ENCODE measurements at regions not wholly inside any gene's neighbourhood (a gene's known extent, or its start where the extent isn't known, plus 50 kb on each side); places are given as distances from the start of the nearest gene placed in this dataset.

- DNase-seq (ENCODE audit: low spot score), result no peak
- no peak for TF ChIP-seq CTCF (IDR thresholded peaks at IDR 0.05; ENCODE audit: extremely low read depth, missing control alignments)
These were observed 375.5 kb downstream of the HACE1 start for GRCh38 chr6:104484191-104484590.

GRCh38 chr6:104483225-104483834 lies 376.4 kb downstream of the HACE1 start:
- DNase-seq (ENCODE audit: low spot score), result no peak
- TF ChIP-seq CTCF (IDR thresholded peaks at IDR 0.05; ENCODE audit: extremely low read depth, missing control alignments), result no peak

- no peak for TF ChIP-seq CTCF (IDR thresholded peaks at IDR 0.05; ENCODE audit: extremely low read depth, missing control alignments)
- DNase-seq (ENCODE audit: low spot score), result no peak
These were observed 382.1 kb downstream of the HACE1 start for GRCh38 chr6:104477569-104477968.

GRCh38 chr6:104473021-104473429 lies 386.7 kb downstream of the HACE1 start:
- no peak for TF ChIP-seq CTCF (IDR thresholded peaks at IDR 0.05; ENCODE audit: extremely low read depth, missing control alignments)
- DNase-seq (ENCODE audit: low spot score), result no peak

GRCh38 chr6:104472021-104472901 lies 387.5 kb downstream of the HACE1 start:
- no peak for TF ChIP-seq CTCF (IDR thresholded peaks at IDR 0.05; ENCODE audit: extremely low read depth, missing control alignments)
- no peak for DNase-seq (ENCODE audit: low spot score)

- TF ChIP-seq CTCF (IDR thresholded peaks at IDR 0.05; ENCODE audit: extremely low read depth, missing control alignments), result no peak
- DNase-seq (ENCODE audit: low spot score), result no peak
These were observed 393.4 kb downstream of the HACE1 start for GRCh38 chr6:104466306-104466705.

- no peak for DNase-seq (ENCODE audit: low spot score)
- TF ChIP-seq CTCF (IDR thresholded peaks at IDR 0.05; ENCODE audit: extremely low read depth, missing control alignments), result no peak
These were observed 396.7 kb downstream of the HACE1 start for GRCh38 chr6:104462811-104463599.
